ENCODE measurements at regions not wholly inside any gene's neighbourhood (a gene's known extent, or its start where the extent isn't known, plus 50 kb on each side); places are given as distances from the start of the nearest gene placed in this dataset.

DNA sequence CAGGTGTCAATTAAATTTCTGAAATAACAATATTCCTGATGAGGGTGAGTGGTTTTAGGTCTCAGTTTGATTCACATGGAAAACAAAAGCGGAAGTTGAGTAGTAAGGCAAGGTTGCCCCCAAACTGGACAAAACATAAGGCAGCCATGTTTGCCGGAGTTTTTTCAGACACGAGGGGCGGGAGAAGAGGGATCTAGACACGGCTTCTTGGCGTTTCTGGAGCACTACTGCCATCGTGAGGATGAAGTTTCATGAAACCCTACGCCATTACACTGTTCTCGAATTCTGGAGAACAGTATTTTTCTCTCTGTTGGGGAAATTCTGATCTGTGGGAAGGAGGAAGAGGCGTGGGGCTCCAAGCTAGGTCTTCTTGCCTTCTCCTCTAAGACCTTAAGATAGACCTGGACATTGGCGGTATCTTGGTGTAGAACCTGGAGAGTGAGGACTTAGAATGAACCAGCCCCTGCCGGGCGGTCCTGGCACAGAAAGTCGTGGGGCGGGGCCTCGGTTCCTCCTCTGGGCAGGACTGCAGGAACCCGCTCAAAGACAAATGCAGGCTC is 160.3 kb downstream of the OR13H1 start:
- DNase-seq, result no peak

DNA sequence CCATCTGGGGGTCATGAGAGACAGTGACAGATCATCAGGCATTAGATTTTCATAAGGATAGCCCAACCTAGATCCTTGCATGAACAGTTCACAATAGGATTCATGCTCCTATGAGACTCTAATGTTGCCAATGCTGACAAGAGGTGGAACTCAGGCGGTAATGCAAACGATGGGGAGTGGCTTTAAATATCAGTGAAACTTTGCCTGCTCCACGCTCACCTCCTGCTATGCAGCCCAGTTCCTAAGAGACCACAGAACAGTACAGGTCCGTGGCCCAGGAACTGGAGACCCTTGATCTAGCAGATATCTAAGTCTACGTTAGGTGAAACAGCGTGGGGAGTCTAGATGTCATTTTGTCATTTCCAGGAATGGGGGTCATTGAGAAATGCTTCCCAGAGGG is 165.7 kb downstream of the OR13H1 start:
- no peak for DNase-seq

DNA sequence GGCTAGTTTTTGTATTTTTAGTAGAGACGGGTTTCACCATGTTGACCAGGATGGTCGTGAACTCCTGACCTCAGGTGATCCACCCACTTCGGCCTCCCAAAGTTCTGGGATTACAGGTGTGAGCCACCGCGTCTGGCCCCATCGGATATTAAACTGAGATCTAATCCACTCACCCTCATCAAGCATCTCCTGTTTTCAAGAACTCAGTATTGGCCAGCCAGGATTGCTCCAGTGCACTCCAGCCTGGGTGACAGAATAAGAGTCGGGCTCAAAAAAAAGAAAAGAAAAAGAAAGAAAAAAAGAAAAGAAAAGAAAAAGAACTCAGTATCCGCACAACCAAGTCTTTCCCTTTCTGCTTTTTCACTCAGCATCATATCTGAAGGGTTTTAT is 167.6 kb downstream of the OR13H1 start:
- DNase-seq, result no peak

DNA sequence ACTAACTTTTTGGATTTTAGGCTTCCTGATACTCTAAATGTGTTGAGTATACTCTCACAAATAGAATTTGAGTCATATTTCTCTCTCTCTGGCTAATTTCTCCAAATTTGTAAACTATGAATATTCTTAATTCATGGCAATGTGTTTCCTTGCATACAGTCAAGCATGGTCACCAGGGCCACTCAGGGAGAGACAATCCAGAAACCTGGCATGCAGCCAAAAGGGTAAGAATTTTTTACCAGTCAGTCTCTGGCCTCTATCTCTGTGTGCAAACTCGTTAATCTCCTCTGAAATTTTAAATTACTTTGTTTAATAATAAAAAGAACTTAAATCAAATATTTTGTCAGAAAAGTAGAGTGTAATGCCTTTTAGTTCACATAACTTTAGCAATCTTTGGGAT is 179.8 kb downstream of the OR13H1 start:
- no peak for DNase-seq

DNA sequence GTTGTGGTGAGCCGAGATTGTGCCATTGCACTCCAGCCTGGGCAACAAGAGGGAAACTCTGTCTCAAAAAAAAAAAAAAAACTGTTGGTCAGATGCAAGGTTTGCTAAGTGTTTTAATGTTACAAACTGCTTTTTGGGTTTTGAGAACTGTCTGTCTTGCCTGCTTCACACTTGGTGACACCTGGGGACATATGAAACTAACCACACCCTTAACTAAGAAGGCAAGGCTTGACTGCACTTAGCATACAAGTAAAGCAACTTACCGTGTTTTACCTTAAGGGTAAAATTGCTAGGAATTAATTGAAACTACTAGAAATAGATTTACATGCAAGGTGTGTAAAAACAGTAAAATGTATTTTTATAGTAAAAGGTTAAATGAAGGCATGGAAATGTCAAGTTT is 180.4 kb downstream of the OR13H1 start:
- DNase-seq, result no peak

DNA sequence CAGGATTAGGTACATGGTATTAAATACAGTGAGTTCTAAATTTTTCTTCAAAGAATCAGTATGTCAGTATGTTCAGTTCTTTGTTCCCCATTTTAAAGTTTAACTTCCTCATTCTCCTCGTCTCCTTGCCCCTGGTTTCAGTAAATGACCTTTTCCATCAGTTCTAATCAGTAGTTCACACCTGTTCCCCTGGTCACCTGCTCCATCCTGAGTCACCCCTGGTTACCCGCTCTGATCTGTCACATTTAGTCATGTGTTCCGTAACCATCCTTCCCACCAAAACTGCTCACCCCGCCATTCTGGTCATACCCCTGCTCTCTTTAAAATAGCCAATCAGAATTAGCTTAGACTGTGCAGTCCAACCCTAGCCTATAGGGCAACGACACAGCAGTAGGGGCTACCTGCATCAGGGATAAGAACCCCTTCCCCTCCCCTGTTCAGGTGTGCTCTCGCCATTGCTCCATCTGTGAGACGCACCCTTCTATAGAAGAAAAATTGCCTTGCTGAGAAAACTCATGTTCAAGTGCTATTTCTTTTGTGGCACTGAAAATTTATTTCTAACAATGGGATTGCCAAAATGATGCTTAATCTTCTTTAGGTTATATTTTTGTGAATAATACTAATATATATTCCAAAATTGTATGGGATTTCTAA is 181.3 kb downstream of the OR13H1 start:
- DNase-seq, result no peak

DNA sequence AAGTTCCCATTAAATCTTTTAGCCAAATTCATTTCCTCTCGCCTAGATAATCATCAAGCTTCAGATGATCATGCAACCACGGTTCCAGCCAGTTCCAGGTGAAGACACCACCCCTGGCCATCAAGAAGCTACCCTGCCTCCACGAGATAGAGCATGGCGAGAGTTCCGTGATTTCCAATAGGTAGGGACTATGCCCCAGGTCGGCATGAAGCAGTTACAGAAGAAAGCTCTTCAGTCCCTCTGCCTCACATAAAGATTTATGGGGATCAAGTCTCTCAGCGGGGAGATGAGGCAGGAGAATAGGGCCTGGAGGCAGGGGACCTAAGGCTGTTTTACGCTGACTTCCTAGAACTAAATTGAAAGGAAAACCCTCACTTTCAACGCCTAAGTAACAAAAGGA is 183.9 kb downstream of the OR13H1 start:
- DNase-seq, result no peak

DNA sequence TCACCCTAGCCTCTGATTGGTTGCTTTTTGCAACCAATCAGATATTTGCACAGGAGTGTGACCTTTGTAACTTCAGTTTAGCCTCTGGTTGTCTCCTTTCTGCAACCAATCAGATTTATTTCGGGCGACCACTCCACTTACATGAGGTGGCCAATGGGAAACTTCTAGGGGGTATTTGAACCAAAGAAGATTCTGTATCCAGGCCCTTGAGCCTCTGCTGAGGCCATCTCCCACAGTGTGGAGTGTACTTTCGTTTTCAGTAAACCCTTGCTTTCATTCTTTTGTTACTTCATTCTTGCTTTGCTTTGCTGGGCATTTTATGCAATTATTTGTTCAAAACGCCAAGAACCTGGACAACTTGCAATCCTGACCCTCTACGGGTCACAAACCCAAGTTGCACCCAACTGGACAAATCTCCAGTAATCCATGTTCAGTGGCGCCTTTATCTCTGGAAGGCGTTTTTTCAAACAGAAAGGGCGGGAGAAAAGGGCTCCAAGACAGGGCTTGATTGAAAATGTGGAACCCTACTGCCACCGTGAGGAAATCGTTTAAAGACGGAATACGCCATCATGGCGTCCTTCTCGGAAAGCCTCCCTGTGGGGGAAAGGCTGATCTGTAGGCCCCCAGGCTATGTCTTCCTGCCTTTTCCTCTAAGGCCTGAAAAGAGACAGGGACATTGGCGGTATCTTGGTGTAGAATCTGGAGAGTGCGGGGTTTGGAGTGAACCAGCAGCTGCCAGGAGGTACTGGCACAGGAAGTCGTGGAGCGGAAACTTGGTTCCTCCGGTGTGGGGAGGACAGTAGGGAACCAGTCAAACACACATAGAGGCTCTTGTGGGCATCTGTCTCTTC is 184.6 kb downstream of the OR13H1 start:
- DNase-seq, result no peak

DNA sequence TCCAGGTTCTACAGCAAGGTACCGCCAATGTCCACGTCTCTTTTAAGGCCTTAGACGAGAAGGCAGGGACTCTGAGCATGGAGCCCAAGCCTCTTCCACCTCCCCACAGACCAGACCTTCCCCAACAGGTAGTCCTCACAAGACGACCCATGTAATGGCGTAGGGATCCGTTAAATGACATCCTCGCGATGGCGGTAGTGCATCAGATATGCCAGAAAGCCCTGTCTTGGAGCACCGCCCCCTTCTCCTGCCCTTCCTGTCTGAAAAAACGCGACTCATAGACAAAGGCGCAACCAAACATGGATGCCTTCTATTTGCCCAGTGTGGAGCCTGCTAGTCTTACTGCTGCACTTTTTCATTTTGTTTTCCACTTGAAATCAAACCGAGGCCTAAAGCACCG is 185.4 kb downstream of the OR13H1 start:
- no peak for DNase-seq

DNA sequence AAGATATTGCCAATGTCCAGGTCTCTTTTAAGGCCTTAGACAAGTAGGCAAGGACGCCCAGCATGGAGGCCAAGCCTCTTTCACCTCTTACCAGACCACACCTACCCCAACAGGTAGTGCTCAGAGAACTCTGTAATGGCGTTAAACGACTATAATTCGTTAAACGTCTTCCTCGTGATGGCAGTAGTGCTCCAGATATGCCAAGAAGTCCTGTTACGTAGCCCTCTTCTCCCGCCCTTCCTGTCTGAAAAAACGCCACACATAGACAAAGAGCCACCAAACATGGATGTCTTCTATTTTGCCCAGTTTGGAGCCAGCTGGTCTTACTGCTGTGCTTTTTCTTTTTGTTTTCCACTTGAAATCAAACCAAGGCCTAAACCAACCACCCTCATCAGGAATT is 190.7 kb downstream of the OR13H1 start:
- DNase-seq, result no peak

DNA sequence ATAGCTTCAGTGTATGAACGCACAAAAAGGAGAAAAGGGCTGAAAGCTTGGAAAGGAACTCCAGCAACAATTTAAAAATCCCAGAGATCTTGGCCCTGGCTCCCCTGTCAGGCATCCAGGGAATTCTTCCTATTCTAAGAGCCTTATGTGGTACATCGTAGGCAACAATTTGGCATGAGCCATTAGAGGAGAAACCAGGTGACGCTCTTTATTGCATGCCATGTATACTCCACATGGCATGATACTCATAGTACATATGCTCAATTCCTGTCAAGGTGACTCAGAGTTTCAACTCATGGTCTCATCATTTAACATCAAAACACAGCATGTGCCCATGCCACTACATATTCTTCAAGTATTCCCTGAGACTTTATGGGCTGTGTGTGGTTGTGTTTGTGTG is 191.3 kb downstream of the OR13H1 start:
- DNase-seq, result no peak

DNA sequence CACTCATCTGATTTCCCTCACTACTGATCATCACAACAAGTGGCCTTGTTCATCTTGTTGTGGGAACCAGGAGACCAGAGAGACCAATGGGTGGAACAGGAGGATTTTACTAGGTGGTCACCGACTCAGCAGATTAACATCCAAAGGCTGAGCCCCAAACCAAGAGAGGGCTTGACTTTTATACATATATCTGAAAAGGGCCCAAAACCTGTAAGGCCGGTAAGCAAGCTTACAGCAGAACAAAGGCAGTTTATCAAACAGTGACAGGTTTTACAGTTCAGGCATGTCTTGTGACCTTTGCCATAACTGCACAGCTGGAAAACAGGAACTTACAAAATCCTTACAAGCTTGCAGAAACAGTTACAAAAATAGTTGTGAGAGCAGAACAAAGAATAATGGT is 195.9 kb downstream of the OR13H1 start:
- DNase-seq, result no peak

DNA sequence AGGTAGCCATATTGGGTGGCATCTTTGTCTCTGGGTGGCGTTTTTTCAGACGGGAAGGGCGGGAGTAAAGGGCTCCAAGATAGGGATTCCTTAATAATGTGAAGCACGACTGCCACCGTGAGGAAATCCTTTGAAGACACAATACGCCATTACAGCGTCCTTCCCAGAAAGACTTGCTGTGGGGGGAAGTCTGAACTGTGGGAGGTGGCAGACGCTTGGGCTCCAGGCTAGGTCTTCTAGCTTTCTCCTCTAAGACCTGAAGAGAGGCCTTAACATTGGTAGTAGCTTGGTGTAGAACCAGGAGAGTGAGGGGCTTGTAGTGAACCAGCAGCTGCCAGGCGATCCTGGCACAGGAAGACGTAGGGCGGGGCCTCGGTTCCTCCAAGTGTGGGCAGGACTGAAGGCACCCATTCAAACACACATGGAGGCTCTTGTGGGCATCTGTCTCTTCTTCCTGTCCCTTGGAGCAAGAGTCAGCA is 197.3 kb downstream of the OR13H1 start:
- no peak for DNase-seq

DNA sequence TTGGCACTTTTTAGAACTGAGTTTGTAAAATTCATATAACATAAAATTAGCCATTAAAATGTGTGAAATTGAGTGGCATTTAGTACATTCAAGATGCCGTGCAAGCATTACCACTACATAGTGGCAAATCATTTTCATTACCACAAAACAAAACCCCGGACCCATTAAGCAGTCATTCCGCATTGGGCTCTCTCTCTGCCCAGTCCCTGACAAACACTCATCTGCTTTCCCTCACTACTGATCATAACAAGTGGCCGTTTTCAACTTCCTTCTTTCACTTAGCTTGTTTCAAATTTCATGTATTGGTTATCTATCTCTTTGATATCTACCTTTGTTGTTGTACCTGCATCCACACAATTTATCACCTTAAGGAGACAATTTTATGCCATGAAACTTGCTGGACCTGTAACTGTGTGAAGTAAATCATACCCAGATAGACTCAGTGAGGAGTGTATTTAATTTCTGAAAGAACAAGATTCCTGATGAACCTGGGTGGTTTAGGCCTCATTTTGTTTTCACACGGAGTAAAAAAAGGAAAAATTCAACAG is 202.1 kb downstream of the OR13H1 start:
- no peak for DNase-seq

DNA sequence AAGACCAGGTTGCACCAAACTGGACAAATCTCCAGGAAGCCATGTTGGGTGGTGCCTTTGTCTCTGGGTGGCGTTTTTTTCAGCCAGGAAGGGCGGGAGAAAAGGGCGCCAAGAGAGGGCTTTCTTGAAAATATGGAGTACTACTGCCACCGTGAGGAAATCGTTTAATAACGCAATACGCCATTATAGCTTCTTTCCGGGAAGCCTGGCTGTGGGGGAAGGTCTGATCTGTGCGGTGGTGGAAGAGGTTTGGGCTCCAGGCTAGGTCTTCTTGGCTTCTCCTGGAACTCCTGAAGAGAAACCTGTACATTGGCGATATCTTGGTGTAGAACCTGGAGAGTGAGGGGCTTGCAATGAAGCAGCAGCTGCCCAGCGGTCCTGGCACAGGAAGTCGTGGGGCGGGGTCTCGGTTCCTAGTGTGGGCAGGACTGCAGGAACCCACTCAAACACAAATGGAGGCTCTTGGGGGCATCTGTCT is 202.7 kb downstream of the OR13H1 start:
- no peak for DNase-seq

DNA sequence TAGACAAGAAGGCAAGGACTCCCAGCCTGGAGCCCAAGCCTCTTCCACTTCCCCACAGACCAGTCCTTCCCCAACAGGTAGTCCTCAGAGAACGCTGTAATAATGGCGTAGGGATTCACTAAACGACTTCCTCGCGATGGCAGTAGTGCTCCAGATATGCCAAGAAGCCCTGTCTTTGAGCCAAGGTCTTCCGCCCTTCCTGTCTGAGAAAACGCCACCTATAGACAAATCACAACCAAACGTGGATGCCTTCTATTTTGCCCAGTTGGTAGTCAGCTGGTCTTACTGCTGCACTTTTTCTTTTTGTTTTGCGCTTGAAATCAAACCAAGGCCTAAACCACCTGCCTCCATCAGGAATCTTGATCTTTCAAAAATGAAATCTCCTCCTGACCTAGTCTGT is 203.3 kb downstream of the OR13H1 start:
- no peak for DNase-seq

DNA sequence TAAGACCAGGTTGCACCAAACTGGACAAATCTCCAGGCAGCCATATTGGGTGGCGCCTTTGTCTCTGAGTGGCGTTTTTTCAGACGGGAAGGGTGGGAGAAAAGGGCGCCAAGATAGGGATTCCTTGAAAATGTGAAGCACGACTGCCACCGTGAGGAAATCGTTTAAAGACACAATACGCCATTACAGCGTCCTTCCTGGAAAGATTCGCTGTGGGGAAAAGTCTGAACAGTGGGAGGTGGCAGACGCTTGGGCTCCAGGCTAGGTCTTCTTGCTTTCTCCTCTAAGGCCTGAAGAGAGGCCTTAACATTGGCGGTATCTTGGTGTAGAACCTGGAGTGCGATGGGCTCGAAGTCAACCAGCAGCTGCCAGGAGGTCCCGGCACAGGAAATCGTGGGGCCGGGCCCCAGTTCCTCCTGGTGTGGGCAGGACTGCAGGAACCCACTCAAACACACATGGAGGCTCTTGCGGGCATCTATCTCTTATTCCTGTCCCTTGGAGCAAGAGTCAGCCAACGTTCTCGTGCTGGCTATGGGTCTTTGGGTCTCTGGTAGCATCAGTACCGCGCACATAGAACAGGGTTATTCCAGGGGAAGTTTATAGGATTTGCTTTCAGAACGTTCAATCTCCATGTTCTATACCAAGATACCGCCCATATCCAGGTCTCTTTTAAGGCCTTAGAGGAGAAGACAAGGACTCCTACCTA is 208.8 kb downstream of the OR13H1 start:
- DNase-seq, result no peak

DNA sequence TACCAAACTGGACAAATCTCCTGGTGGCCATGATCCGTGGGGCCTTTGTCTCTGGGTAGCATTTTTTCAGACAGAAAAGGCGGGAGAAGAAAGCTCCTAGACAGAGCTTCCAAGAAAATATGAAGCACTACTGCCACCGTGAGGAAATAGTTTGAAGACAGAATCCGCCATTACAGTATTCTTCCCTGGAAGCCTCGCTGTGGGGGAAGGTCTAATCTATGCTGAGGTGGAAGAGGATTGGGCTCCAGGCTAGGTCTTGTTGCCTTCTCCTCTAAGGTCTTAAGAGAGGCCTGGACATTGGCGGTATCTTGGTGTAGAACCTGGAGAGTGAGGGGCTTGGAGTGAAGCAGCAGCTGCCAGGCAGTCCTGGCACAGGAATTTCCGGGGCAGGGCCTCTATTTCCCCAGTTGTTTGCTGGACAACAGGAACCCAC is 218.9 kb downstream of the OR13H1 start:
- DNase-seq, result no peak

DNA sequence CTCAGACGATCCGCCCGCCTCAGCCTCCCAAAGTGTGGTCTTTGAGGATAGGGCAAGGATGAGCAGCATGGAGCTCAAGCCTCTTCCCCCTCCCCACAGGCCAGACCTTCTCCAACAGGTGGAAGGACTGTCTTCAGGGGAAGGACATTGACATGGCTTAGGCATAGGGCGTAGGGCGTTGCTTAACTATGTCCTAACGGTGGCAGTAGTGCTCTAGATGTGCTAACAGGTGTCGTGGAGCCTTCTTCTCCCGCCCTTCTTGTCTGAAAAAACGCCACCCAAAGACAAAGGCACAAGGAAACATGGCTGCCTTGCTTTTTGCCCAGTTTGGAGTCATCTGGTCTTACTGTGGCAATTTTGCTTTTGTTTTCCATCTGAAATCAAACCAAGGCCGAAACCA is 219.8 kb downstream of the OR13H1 start:
- no peak for DNase-seq

DNA sequence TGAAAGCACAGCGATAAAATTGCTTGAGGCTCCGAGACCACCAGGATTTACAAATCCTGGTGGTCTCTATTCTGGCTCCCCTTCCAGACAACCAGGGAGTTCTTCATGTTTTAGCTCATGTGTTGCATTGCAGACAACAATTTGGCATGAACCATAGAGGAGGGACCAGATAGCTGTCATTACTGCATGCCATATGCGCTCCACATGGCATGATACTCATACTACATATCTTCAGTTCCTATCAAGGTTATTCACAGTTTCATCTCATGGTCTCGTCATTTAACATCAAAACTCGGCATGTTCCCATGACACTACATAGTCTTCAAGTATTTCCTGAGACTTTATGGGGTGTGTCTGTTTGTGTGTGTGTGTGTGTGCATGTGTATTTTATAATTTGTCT is 220.3 kb downstream of the OR13H1 start:
- DNase-seq, result no peak

DNA sequence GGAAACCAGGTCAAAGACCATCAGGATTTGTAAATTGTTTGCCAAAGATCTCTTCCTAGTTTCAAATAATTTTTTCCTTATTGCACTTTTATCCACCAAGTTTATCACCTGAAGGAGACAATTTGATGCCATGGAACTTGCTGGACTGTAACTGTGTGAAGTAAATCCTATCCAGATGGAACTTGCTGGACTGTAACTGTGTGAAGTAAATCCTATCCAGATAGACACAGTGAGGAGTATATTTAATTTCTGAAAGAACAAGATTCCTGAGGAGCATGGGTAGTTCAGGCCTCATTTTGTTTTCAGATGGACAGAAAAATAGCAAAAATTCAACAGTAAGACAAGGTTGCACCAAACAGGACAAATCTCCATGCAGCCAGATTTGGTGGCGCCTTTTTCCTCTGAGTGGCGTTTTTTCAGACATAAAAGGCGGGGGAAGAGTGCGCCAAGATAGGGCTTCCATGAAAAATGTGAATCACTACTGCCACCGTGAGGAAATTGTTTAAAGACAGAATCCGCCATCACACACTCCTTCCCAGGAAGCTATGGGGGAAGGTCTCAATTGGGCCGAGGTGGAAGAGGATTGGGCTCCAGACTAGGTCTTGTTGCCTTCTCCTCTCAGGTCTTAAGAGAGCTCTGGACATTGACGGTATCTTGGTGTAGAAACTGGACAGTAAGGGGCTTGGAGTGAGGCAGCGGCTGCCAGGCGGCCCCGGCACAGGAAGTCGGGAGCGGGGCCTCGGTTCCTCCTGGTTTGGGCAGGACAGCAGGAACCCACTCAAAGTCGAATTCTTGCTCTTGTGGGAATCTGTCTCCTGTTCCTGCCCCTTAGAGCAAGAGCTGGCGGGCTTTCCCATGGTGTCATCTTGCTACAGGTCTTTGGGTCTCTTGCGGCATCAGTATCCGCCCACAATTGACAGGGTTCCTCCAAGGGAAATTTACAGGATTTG is 234.7 kb downstream of the OR13H1 start:
- no peak for DNase-seq

DNA sequence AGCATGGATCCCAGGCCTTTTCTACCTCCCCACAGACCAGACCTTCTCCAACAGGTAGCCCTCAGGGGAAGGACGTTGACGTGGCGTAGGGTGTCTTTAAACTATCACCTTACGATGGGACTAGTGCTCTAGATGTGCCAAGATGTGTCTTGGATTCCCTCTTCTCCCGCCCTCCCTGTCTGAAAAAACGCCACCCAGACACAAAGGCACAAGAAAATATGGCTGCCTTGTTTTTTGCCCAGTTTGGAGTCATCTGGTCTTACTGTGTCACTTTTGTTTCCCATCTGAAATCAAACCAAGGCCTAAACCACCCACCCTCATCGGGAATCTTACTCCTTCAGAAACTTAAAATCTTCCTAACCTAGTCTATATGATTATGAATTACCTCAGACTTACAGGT is 235.4 kb downstream of the OR13H1 start:
- no peak for DNase-seq

All from islet precursor cell (in vitro differentiated cells).